T-helper 17 cell (primary cell): ENCODE measurements at regions not wholly inside any gene's neighbourhood (a gene's known extent, or its start where the extent isn't known, plus 50 kb on each side); places are given as distances from the start of the nearest gene placed in this dataset.

Experiments used
- ATAC-seq: fragments of 150-1000 bp; cut with Tn5 transposase; 2 replicates; pipeline ENCODE4 v1.10.0; 2021; ENCODE audit warnings: mild to moderate bottlenecking, moderate library complexity
- DNase-seq, 3 donors: peaks; one replicate each; pipeline versions ENCODE4 v3.0.0 to v3.0.0-alpha.2; 2020 to 2021
- H3K9me3 ChIP-seq: one replicate; pipeline ENCODE4 v1.7.0; 2013; ENCODE audit warnings: low read length, mild to moderate bottlenecking; ENCODE audit not compliant: control insufficient read depth, poor library complexity, severe bottlenecking
- H3K27ac Mint-ChIP-seq: one replicate; pipeline ENCODE4 v1.8.0; 2022; ENCODE audit warnings: mild to moderate bottlenecking, moderate library complexity, mixed read lengths
- H3K27me3 Mint-ChIP-seq: one replicate; pipeline ENCODE4 v1.8.0; 2022; ENCODE audit warnings: mixed read lengths
- H3K36me3 Mint-ChIP-seq: one replicate; pipeline ENCODE4 v1.8.0; 2022; ENCODE audit warnings: low read depth, mixed read lengths
- H3K4me1 Mint-ChIP-seq: one replicate; pipeline ENCODE4 v1.8.0; 2022; ENCODE audit warnings: mild to moderate bottlenecking, mixed read lengths
- H3K4me3 Mint-ChIP-seq: one replicate; pipeline ENCODE4 v1.8.0; 2022; ENCODE audit warnings: mild to moderate bottlenecking, moderate library complexity, mixed read lengths

- no peak for ATAC-seq
- Mint-ChIP-seq H3K4me1 (no peaks in the 10 kb centered on the region), H3K27me3 (no peaks in the 10 kb centered on the region), H3K36me3 (no peaks in the 10 kb centered on the region), H3K4me3 (no peak overlapping the region), H3K27ac (no peak overlapping the region)
- no peak for DNase-seq
- H3K9me3 ChIP-seq, result no peaks in the 10 kb centered on the region
These were observed 1401.7 kb downstream of the NCAM2 start for GRCh38 chr21:22399681-22400514.

- H3K36me3 Mint-ChIP-seq, result no peaks in the 10 kb centered on the region
- H3K27me3 Mint-ChIP-seq, result no peaks in the 10 kb centered on the region
- no peak for ATAC-seq
- no peak overlapping the region for H3K4me3 Mint-ChIP-seq
- DNase-seq, result no peak
- no peaks in the 10 kb centered on the region for H3K4me1 Mint-ChIP-seq
- no peaks in the 10 kb centered on the region for H3K9me3 ChIP-seq
- H3K27ac Mint-ChIP-seq, result no peak overlapping the region
These were observed 1411.4 kb downstream of the NCAM2 start for GRCh38 chr21:22409571-22409970.

DNA sequence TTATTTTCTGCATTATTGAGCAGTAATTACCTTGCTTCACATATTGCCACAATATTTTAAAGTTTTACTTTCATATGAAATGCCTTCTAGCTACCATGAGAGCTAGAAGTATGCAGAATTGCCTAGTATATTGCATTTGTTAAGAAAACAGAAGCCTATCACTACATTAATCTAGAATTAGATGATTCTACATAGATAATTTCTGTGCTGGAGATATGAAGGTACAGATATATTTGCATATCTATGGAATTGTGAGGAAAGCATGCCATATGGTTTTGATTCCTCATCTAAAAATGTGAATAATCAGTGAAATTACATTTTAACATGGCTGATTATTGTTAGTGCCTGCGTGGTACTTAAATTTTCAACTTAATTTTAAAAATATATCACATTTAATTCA is 1418.3 kb downstream of the NCAM2 start:
- H3K9me3 ChIP-seq, result no peaks in the 10 kb centered on the region
- ATAC-seq, result no peak

GRCh38 chr21:22421416-22422180 is 1423.4 kb downstream of the NCAM2 start:
- no peaks in the 10 kb centered on the region for H3K36me3 Mint-ChIP-seq
- no peaks in the 10 kb centered on the region for H3K9me3 ChIP-seq
- peak; percentile 83 for ATAC-seq
- H3K4me1 Mint-ChIP-seq, result peaks cover 3% of the 10 kb centered on the region
- no peak overlapping the region for H3K4me3 Mint-ChIP-seq
- H3K27me3 Mint-ChIP-seq, result no peaks in the 10 kb centered on the region
- H3K27ac Mint-ChIP-seq, result no peak overlapping the region
- DNase-seq, result no peak

More for the DNA sequence above, 1418.3 kb downstream of the NCAM2 start:
- Mint-ChIP-seq H3K36me3 (no peaks in the 10 kb centered on the region), H3K27ac (no peak overlapping the region), H3K27me3 (no peaks in the 10 kb centered on the region), H3K4me1 (no peaks in the 10 kb centered on the region), H3K4me3 (no peak overlapping the region)
- DNase-seq, result no peak

DNA sequence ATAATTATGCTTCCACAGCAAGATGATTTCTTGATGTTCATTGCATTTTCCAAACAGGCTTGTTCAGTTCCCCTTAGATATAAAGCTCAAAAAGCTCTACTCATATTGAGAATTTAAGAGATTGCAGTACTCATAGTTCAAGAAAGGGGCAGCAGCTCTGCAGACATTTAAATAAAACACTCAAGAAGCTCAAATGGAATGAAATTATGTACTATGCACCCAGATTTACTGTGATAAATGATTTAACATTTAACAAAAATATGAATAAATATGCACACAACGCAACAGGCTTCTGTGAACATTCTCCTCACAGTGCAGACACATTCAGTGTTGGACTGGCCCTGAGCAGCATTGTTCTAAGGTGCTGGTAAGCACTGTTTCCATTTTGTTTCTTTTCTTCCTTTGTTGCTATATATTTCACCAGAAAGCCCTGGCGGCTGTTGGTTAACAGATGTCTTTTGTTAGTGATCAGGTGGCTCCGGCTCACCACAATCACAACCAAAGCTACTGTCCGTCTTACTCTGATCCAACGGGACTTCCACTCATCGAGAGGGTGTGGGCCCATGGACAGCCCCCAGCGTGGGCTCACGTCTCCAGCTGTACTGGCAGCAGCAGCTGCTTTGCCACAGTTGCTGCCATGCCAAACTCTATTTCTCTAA is 1440.3 kb downstream of the NCAM2 start:
- Mint-ChIP-seq H3K27me3 (no peaks in the 10 kb centered on the region), H3K27ac (no peak overlapping the region), H3K4me1 (no peaks in the 10 kb centered on the region), H3K36me3 (no peaks in the 10 kb centered on the region), H3K4me3 (no peak overlapping the region)
- ATAC-seq (no peak), DNase-seq (no peak)
- H3K9me3 ChIP-seq, result no peaks in the 10 kb centered on the region

- ATAC-seq (no peak), DNase-seq (no peak)
- no peaks in the 10 kb centered on the region for H3K9me3 ChIP-seq
- H3K4me1 Mint-ChIP-seq, result no peaks in the 10 kb centered on the region
- H3K36me3 Mint-ChIP-seq, result no peaks in the 10 kb centered on the region
- no peaks in the 10 kb centered on the region for H3K27me3 Mint-ChIP-seq
- no peak overlapping the region for H3K4me3 Mint-ChIP-seq
- no peak overlapping the region for H3K27ac Mint-ChIP-seq
These were observed 1446.8 kb downstream of the NCAM2 start for GRCh38 chr21:22444990-22445389.

DNA sequence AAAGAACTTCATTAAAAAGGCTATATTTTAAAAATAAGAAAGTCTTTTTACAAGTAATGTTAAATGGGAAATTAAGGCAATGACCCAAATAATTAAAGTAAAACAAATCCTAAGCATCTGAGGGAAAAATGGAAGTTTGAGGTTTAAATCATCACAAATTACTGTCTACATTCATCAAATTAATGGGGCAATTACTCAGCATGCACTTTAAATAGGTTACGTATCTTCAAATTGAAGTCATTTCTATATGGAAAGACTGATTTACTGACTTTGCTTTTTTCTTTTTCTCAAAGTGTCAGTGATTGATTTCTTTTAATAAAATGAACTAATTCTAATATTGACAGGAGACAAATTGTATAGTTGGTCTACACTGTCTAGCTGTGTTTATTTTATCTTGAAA is 1452.3 kb downstream of the NCAM2 start:
- no peak for ATAC-seq
- H3K36me3 Mint-ChIP-seq, result no peaks in the 10 kb centered on the region
- H3K9me3 ChIP-seq, result no peaks in the 10 kb centered on the region
- H3K27ac Mint-ChIP-seq, result no peak overlapping the region
- H3K4me3 Mint-ChIP-seq, result no peak overlapping the region
- no peaks in the 10 kb centered on the region for H3K27me3 Mint-ChIP-seq
- DNase-seq, result no peak
- no peaks in the 10 kb centered on the region for H3K4me1 Mint-ChIP-seq

- Mint-ChIP-seq H3K27ac (no peak overlapping the region), H3K36me3 (no peaks in the 10 kb centered on the region), H3K4me1 (no peaks in the 10 kb centered on the region), H3K4me3 (no peak overlapping the region), H3K27me3 (no peaks in the 10 kb centered on the region)
- no peak for DNase-seq
- H3K9me3 ChIP-seq, result no peaks in the 10 kb centered on the region
- no peak for ATAC-seq
These were observed 1458.0 kb downstream of the NCAM2 start for GRCh38 chr21:22456241-22456640.

GRCh38 chr21:22468893-22469292 is 1470.7 kb downstream of the NCAM2 start:
- H3K9me3 ChIP-seq, result peaks cover 2% of the 10 kb centered on the region
- Mint-ChIP-seq H3K36me3 (peaks cover 2% of the 10 kb centered on the region), H3K27ac (no peak overlapping the region), H3K27me3 (no peaks in the 10 kb centered on the region), H3K4me1 (no peaks in the 10 kb centered on the region), H3K4me3 (no peak overlapping the region)
- ATAC-seq (no peak), DNase-seq (no peak)

GRCh38 chr21:22474403-22474802 is 1476.2 kb downstream of the NCAM2 start:
- no peaks in the 10 kb centered on the region for H3K27me3 Mint-ChIP-seq
- ATAC-seq (no peak), DNase-seq (no peak)
- H3K9me3 ChIP-seq, result peaks cover 6% of the 10 kb centered on the region
- no peak overlapping the region for H3K4me3 Mint-ChIP-seq
- H3K27ac Mint-ChIP-seq, result no peak overlapping the region
- H3K36me3 Mint-ChIP-seq, result no peaks in the 10 kb centered on the region
- H3K4me1 Mint-ChIP-seq, result no peaks in the 10 kb centered on the region

- H3K27me3 Mint-ChIP-seq, result no peaks in the 10 kb centered on the region
- ATAC-seq (no peak), DNase-seq (no peak)
- peaks cover 5% of the 10 kb centered on the region for H3K9me3 ChIP-seq
- no peaks in the 10 kb centered on the region for H3K36me3 Mint-ChIP-seq
- H3K27ac Mint-ChIP-seq, result no peak overlapping the region
- H3K4me3 Mint-ChIP-seq, result no peak overlapping the region
- no peaks in the 10 kb centered on the region for H3K4me1 Mint-ChIP-seq
These were observed 1478.0 kb downstream of the NCAM2 start for GRCh38 chr21:22476214-22476613.

DNA sequence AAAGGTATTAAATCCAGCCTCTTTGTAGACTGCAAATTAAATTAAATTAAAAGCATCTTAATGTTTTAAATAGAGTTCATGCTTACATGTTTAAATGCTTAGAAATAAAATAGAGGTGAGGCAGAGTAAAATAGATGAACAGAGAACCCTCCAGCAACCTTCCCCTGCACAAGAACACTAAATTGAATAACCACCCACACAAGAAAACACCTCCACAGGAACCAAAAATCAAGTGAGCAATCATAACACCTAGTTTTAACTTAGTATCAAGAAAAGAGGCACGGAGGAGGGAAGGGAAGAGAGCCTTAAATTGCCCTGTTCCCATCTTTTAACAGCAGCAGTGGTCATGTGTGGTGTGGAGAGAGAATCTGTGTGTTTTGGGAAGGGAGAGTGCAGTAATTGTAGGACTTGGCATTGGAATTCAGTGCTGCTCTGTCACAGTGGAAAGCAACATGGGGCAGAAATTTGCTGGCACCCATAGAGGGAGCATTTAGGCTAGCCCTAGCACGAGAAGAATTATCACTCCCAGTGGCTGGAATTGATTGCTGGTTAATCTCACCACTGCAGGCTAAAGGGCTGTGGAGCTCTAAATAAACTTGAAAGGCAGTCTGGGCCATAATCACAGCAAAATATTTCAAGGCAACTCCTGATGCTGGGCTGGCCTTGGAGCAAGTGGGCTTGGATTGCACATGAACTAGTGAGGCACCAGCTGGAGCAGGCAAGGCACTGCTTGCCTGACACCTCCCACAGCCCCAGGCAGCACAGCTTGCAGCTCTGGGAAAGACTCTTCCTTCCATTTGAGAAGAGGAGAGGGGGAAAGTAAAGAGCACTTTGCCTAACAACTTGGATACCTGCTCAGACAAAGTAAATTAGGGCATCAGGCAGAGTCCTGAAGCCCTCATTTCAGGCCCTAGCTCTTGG is 1478.8 kb downstream of the NCAM2 start:
- H3K4me3 Mint-ChIP-seq, result no peak overlapping the region
- no peaks in the 10 kb centered on the region for H3K4me1 Mint-ChIP-seq
- H3K27me3 Mint-ChIP-seq, result no peaks in the 10 kb centered on the region
- H3K9me3 ChIP-seq, result peaks cover 5% of the 10 kb centered on the region
- no peak for ATAC-seq
- H3K36me3 Mint-ChIP-seq, result no peaks in the 10 kb centered on the region
- DNase-seq, result no peak
- no peak overlapping the region for H3K27ac Mint-ChIP-seq

DNA sequence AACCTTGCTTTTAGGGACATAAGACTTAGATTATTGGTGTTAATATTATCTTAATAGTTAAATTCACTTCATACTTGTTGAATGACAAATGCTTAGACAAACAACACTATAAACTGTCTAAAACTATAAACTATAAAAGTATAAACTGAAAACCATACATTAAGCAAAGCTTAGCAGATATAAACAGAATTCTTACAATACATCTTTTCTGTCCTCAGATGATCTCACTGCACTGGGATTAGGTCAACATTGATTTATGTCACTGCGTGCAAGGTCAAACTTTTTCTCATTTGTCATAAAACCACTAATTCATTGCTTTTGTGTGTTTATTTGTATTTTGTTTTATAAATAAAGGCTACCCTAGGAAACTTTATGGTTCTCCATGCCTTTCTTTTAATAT is 1491.8 kb downstream of the NCAM2 start:
- no peaks in the 10 kb centered on the region for H3K9me3 ChIP-seq
- ATAC-seq (no peak), DNase-seq (no peak)
- H3K4me3 Mint-ChIP-seq, result no peak overlapping the region
- no peaks in the 10 kb centered on the region for H3K4me1 Mint-ChIP-seq
- H3K27me3 Mint-ChIP-seq, result no peaks in the 10 kb centered on the region
- H3K27ac Mint-ChIP-seq, result no peak overlapping the region
- no peaks in the 10 kb centered on the region for H3K36me3 Mint-ChIP-seq
